ENCODE measurements at regions not wholly inside any gene's neighbourhood (a gene's known extent, or its start where the extent isn't known, plus 50 kb on each side); places are given as distances from the start of the nearest gene placed in this dataset.

DNA sequence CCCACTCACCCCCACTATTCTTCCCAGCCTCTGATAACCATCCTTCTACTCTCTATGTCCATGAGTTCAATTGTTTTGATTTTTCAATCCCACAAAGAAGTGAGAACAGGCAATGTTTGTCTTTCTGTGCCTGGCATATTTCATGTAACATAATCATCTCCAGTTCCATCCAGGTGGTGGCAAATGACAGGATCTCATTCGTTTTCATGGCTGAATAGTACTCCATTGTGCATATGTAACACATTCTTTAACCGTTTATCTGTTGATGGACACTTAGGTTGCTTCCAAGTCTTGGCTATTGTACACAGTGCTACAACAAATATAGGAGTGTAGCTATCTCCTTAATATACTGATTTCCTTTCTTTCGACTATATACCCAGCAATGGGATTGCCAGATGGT is 169.3 kb upstream of the NFIA start:
- FAIRE-seq (no peak), DNase-seq (ENCODE audit: low read depth, low spot score) (no peak)
- Histone ChIP-seq H3K4me1 (ENCODE audit: control insufficient read depth, extremely low read depth, insufficient read depth, low read length) (no peaks in the 10 kb centered on the region), H3K27me3 (ENCODE audit: control insufficient read depth, extremely low read depth, insufficient read depth, low read length) (no peaks in the 10 kb centered on the region), H3K9me1 (ENCODE audit: control insufficient read depth, extremely low read depth, insufficient read depth, low read length) (no peaks in the 10 kb centered on the region), H3K27ac (ENCODE audit: control insufficient read depth, insufficient read depth, low read length) (no peak overlapping the region), H3K4me2 (ENCODE audit: control insufficient read depth, extremely low read depth, insufficient read depth, low read depth, low read length) (no peak overlapping the region), H3K36me3 (ENCODE audit: control insufficient read depth in 2 of 2, extremely low read depth in 1 of 2, insufficient read depth in 2 of 2, low read length in 2 of 2) (no peaks in the 10 kb centered on the region), H3K4me3 (ENCODE audit: control insufficient read depth in 2 of 3, extremely low read depth in 1 of 3, insufficient read depth in 2 of 3, low read depth in 1 of 3, low read length in 3 of 3) (no peak overlapping the region), H3K79me2 (ENCODE audit: control insufficient read depth, insufficient read depth, low read length) (no peaks in the 10 kb centered on the region), H2AFZ (ENCODE audit: control insufficient read depth, low read length) (no peak overlapping the region), H3K9me3 (ENCODE audit: control insufficient read depth, low read depth, low read length) (no peaks in the 10 kb centered on the region), H3K9ac (ENCODE audit: control insufficient read depth, extremely low read depth, insufficient read depth, low read length) (no peak overlapping the region), H4K20me1 (ENCODE audit: control insufficient read depth, extremely low read depth, insufficient read depth, low read length) (no peaks in the 10 kb centered on the region)
- dilution Hi-C loops (cut with MboI; ENCODE audit: extremely low pct_ligation_motif_present, low sequenced_read_pairs), result no loop called here
- no peak for TF ChIP-seq EZH2 (IDR thresholded peaks at IDR 0.05; ENCODE audit: low read length)
- TF ChIP-seq CTCF (optimal IDR thresholded peaks at IDR 0.05 in 1 of 3, IDR thresholded peaks at IDR 0.05 in 1 of 3, conservative IDR thresholded peaks at IDR 0.05 in 1 of 3; ENCODE audit: extremely low read depth in 1 of 3, insufficient read depth in 2 of 3, low read length in 3 of 3), result no peak

- H3K79me2 ChIP-seq (ENCODE audit: control insufficient read depth, insufficient read depth, low read length), result no peaks in the 10 kb centered on the region
- no peak overlapping the region for H3K9ac ChIP-seq (ENCODE audit: control insufficient read depth, extremely low read depth, insufficient read depth, low read length)
- no peak overlapping the region for H3K27ac ChIP-seq (ENCODE audit: control insufficient read depth, insufficient read depth, low read length)
- H3K9me1 ChIP-seq (ENCODE audit: control insufficient read depth, extremely low read depth, insufficient read depth, low read length), result no peaks in the 10 kb centered on the region
- H4K20me1 ChIP-seq (ENCODE audit: control insufficient read depth, extremely low read depth, insufficient read depth, low read length), result no peaks in the 10 kb centered on the region
- H2AFZ ChIP-seq (ENCODE audit: control insufficient read depth, low read length), result no peak overlapping the region
- H3K4me1 ChIP-seq (ENCODE audit: control insufficient read depth, extremely low read depth, insufficient read depth, low read length), result no peaks in the 10 kb centered on the region
- no peaks in the 10 kb centered on the region for H3K27me3 ChIP-seq (ENCODE audit: control insufficient read depth, extremely low read depth, insufficient read depth, low read length)
- H3K4me3 ChIP-seq (ENCODE audit: control insufficient read depth in 2 of 3, extremely low read depth in 1 of 3, insufficient read depth in 2 of 3, low read depth in 1 of 3, low read length in 3 of 3), result no peak overlapping the region
- no peak for DNase-seq (ENCODE audit: low read depth, low spot score)
- no peak overlapping the region for H3K4me2 ChIP-seq (ENCODE audit: control insufficient read depth, extremely low read depth, insufficient read depth, low read depth, low read length)
- TF ChIP-seq CTCF (optimal IDR thresholded peaks at IDR 0.05 in 1 of 3, IDR thresholded peaks at IDR 0.05 in 1 of 3, conservative IDR thresholded peaks at IDR 0.05 in 1 of 3; ENCODE audit: extremely low read depth in 1 of 3, insufficient read depth in 2 of 3, low read length in 3 of 3) (no peak), EZH2 (IDR thresholded peaks at IDR 0.05; ENCODE audit: low read length) (no peak)
- FAIRE-seq, result no peak
- H3K9me3 ChIP-seq (ENCODE audit: control insufficient read depth, low read depth, low read length), result no peaks in the 10 kb centered on the region
- dilution Hi-C loops (cut with MboI; ENCODE audit: extremely low pct_ligation_motif_present, low sequenced_read_pairs), result no loop called here
- no peaks in the 10 kb centered on the region for H3K36me3 ChIP-seq (ENCODE audit: control insufficient read depth in 2 of 2, extremely low read depth in 1 of 2, insufficient read depth in 2 of 2, low read length in 2 of 2)
Measured at GRCh38 chr1:60911966-60912697, 170.2 kb upstream of the NFIA start.

All from keratinocyte (primary cell).